Putamen (tissue), 1 donor: ENCODE measurements at regions not wholly inside any gene's neighbourhood (a gene's known extent, or its start where the extent isn't known, plus 50 kb on each side); places are given as distances from the start of the nearest gene placed in this dataset.
"Not testable (repeated sequence)": the region's sequence is repeated elsewhere in the genome, so short reads cannot be mapped to it uniquely, and the experiment has no call there.

Experiments used
- DNase-seq: peaks from one replicate; pipeline ENCODE4 v3.0.0-alpha.2; 2016; ENCODE audit warnings: low spot score

- DNase-seq: no peak
Observed at GRCh38 chr5:32842813-32843530, 131.9 kb downstream of the NPR3 start.

- no peak for DNase-seq
Observed at GRCh38 chr5:32843531-32843895, 132.4 kb downstream of the NPR3 start.

GRCh38 chr5:32845171-32845570, 134.1 kb downstream of the NPR3 start:
- no peak for DNase-seq

GRCh38 chr5:32848120-32848519, 137.0 kb downstream of the NPR3 start:
- no peak for DNase-seq

GRCh38 chr5:32848681-32849080, 137.6 kb downstream of the NPR3 start:
- no peak for DNase-seq

GRCh38 chr5:32850817-32851496, 139.8 kb downstream of the NPR3 start:
- no peak for DNase-seq

GRCh38 chr5:32851559-32852173, 140.5 kb downstream of the NPR3 start:
- DNase-seq: no peak

GRCh38 chr5:32852535-32852934, 141.4 kb downstream of the NPR3 start:
- DNase-seq: no peak

GRCh38 chr5:32852976-32853375, 141.9 kb downstream of the NPR3 start:
- no peak for DNase-seq

GRCh38 chr5:32854473-32854872, 143.4 kb downstream of the NPR3 start:
- DNase-seq: no peak

- no peak for DNase-seq
Observed at GRCh38 chr5:32859211-32859641, 148.1 kb downstream of the NPR3 start.

- no peak for DNase-seq
Observed at GRCh38 chr5:32865475-32865874, 154.4 kb downstream of the NPR3 start.

GRCh38 chr5:32866138-32866537, 155.0 kb downstream of the NPR3 start:
- no peak for DNase-seq

GRCh38 chr5:32869216-32869615, 158.1 kb downstream of the NPR3 start:
- no peak for DNase-seq

- DNase-seq: no peak
Observed at GRCh38 chr5:32876791-32877190, 165.7 kb downstream of the NPR3 start.

GRCh38 chr5:32879364-32879763, 168.2 kb downstream of the NPR3 start:
- DNase-seq: not testable (repeated sequence)

GRCh38 chr5:32880796-32881195, 169.7 kb downstream of the NPR3 start:
- DNase-seq: no peak

- DNase-seq: no peak
Observed at GRCh38 chr5:32887390-32887789, 176.3 kb downstream of the NPR3 start.

- DNase-seq: no peak
Observed at GRCh38 chr5:32889078-32889477, 178.0 kb downstream of the NPR3 start.

GRCh38 chr5:32903613-32904012, 192.5 kb downstream of the NPR3 start:
- DNase-seq: no peak

- DNase-seq: no peak
Observed at GRCh38 chr5:32908641-32909040, 197.5 kb downstream of the NPR3 start.

- no peak for DNase-seq
Observed at GRCh38 chr5:32909207-32909606, 198.1 kb downstream of the NPR3 start.

GRCh38 chr5:32916648-32917047, 205.5 kb downstream of the NPR3 start:
- no peak for DNase-seq
